MM.1S (cell line): ENCODE measurements at regions not wholly inside any gene's neighbourhood (a gene's known extent, or its start where the extent isn't known, plus 50 kb on each side); places are given as distances from the start of the nearest gene placed in this dataset.
A peak's percentile ranks its signal among the peaks of the same experiment; 100 is the strongest.

Experiments
- DNase-seq: peaks from one replicate; pipeline ENCODE4 v3.0.0-alpha.2; 2015
- H2AFZ ChIP-seq: fragments of 300-600 bp; sonication (generic); 2 replicates; pipeline ENCODE4 v1.6.0; 2016; ENCODE audit warnings: antibody characterized with exemption, low read length
- H3F3A ChIP-seq: fragments of 300-600 bp; sonication (generic); 2 replicates; pipeline ENCODE4 v1.6.1; 2016; ENCODE audit warnings: mild to moderate bottlenecking, antibody characterized with exemption, low read length, moderate library complexity, mixed read lengths; ENCODE audit not compliant: insufficient read depth
- H3K27ac ChIP-seq: fragments of 300-600 bp; sonication (generic); 2 replicates; pipeline ENCODE4 v1.5.1; 2016; ENCODE audit warnings: mild to moderate bottlenecking, low read length
- H3K27me3 ChIP-seq: fragments of 300-600 bp; sonication (generic); replicated peaks from 2 replicates; pipeline ENCODE4 v1.6.0; 2016; ENCODE audit warnings: low read length; ENCODE audit not compliant: insufficient read depth
- H3K36me3 ChIP-seq: fragments of 300-600 bp; sonication (generic); replicated peaks from 2 replicates; pipeline ENCODE4 v1.6.1; 2016; ENCODE audit warnings: mild to moderate bottlenecking, low read length, mixed read lengths; ENCODE audit not compliant: insufficient read depth
- H3K4me1 ChIP-seq: fragments of 300-600 bp; sonication (generic); 2 replicates; pipeline ENCODE4 v1.6.1; 2016; ENCODE audit warnings: low read length, mixed read lengths
- H3K4me2 ChIP-seq: fragments of 300-600 bp; sonication (generic); 2 replicates; pipeline ENCODE4 v1.6.0; 2016; ENCODE audit warnings: low read depth, low read length
- H3K4me3 ChIP-seq: fragments of 300-600 bp; sonication (generic); 2 replicates; pipeline ENCODE4 v1.5.1; 2016; ENCODE audit warnings: low read length, mixed read lengths
- H3K79me2 ChIP-seq: fragments of 300-600 bp; sonication (generic); 2 replicates; pipeline ENCODE4 v1.6.1; 2016; ENCODE audit warnings: mixed run types, low read length, mixed read lengths
- H3K9ac ChIP-seq: fragments of 300-600 bp; sonication (generic); 2 replicates; pipeline ENCODE4 v1.6.1; 2016; ENCODE audit warnings: low read length, mixed read lengths
- H3K9me2 ChIP-seq: fragments of 300-600 bp; sonication (generic); replicated peaks from 2 replicates; pipeline ENCODE4 v1.6.1; 2016; ENCODE audit warnings: mild to moderate bottlenecking, low read length, mixed read lengths; ENCODE audit not compliant: insufficient read depth
- H3K9me3 ChIP-seq: fragments of 300-600 bp; sonication (generic); replicated peaks from 2 replicates; pipeline ENCODE4 v1.6.1; 2016; ENCODE audit warnings: mild to moderate bottlenecking, low read length, mixed read lengths; ENCODE audit not compliant: insufficient read depth
- H4K20me1 ChIP-seq: fragments of 300-600 bp; sonication (generic); 2 replicates; pipeline ENCODE4 v1.6.1; 2016; ENCODE audit warnings: mild to moderate bottlenecking, low read length, moderate library complexity, mixed read lengths; ENCODE audit not compliant: insufficient read depth
- EZH2 ChIP-seq: fragments of 300-600 bp; sonication (generic); optimal IDR thresholded peaks from 2 replicates; pipeline ENCODE3; 2017; ENCODE audit warnings: low read depth, mild to moderate bottlenecking, antibody characterized with exemption, low read length, mixed read lengths
- EZH2phosphoT487 ChIP-seq: fragments of 300-600 bp; sonication (generic); IDR thresholded peaks from 2 replicates; pipeline ENCODE4 v1.6.1; 2018; ENCODE audit warnings: antibody characterized with exemption, low read length
- TF ChIP-seq, protein P1 (sequence below): fragments of 300-600 bp; sonication (generic); IDR thresholded peaks from 2 replicates; pipeline ENCODE4 v1.5.1; 2016; ENCODE audit warnings: antibody characterized with exemption, low read length, mixed read lengths

GRCh38 chrX:135644624-135645023 lies 68.8 kb upstream of the CT45A1 start:
- H3K4me3 ChIP-seq: no peak overlapping the region
- no peaks in the 10 kb centered on the region for H3K4me1 ChIP-seq
- no peaks in the 10 kb centered on the region for H3K36me3 ChIP-seq

DNA sequence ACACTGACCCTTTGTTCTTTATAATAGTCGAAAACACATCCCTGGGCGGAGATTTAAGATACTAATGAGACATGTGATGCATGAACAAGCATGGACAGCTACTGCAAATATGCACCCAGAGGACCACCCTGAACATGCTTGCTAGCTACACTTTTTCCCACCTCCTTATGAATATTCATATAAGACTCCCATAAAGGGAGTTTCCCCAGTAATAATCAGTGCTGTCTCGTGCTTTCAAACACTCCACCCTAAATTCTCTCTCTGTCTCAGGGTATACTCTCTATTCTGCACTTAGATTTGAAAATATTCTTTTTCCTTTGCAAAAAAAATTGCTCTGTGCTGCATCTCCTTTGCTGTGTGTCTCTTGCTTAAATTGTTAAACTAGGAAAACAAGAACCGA lies 64.4 kb upstream of the CT45A1 start:
- Histone ChIP-seq H3K9ac (no peak overlapping the region), H3K4me2 (no peak overlapping the region), H3F3A (no peaks in the 10 kb centered on the region; the same call in 1 of the 2 replicates), H3K9me2 (no peaks in the 10 kb centered on the region), H3K79me2 (no peaks in the 10 kb centered on the region), H3K9me3 (no peaks in the 10 kb centered on the region), H2AFZ (no peak overlapping the region), H3K4me1 (peaks cover 13% of the 10 kb centered on the region), H3K36me3 (no peaks in the 10 kb centered on the region), H4K20me1 (no peaks in the 10 kb centered on the region), H3K27me3 (no peaks in the 10 kb centered on the region), H3K4me3 (no peak overlapping the region), H3K27ac (no peak overlapping the region)
- TF ChIP-seq EZH2phosphoT487: no peak
- no peak for DNase-seq

More at GRCh38 chrX:135644624-135645023, 68.8 kb upstream of the CT45A1 start:
- H4K20me1 ChIP-seq: no peaks in the 10 kb centered on the region
- DNase-seq: no peak
- H3K9me2 ChIP-seq: no peaks in the 10 kb centered on the region
- TF ChIP-seq EZH2 (no peak), EZH2phosphoT487 (no peak)
- TF ChIP-seq, protein P1, sequence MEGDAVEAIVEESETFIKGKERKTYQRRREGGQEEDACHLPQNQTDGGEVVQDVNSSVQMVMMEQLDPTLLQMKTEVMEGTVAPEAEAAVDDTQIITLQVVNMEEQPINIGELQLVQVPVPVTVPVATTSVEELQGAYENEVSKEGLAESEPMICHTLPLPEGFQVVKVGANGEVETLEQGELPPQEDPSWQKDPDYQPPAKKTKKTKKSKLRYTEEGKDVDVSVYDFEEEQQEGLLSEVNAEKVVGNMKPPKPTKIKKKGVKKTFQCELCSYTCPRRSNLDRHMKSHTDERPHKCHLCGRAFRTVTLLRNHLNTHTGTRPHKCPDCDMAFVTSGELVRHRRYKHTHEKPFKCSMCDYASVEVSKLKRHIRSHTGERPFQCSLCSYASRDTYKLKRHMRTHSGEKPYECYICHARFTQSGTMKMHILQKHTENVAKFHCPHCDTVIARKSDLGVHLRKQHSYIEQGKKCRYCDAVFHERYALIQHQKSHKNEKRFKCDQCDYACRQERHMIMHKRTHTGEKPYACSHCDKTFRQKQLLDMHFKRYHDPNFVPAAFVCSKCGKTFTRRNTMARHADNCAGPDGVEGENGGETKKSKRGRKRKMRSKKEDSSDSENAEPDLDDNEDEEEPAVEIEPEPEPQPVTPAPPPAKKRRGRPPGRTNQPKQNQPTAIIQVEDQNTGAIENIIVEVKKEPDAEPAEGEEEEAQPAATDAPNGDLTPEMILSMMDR: no peak
- no peaks in the 10 kb centered on the region for H3K27me3 ChIP-seq
- no peaks in the 10 kb centered on the region for H3K79me2 ChIP-seq
- no peak overlapping the region for H3K27ac ChIP-seq
- H3F3A ChIP-seq: no peaks in the 10 kb centered on the region
- no peaks in the 10 kb centered on the region for H3K9me3 ChIP-seq
- no peak overlapping the region for H3K4me2 ChIP-seq
- no peak overlapping the region for H2AFZ ChIP-seq
- no peak overlapping the region for H3K9ac ChIP-seq

GRCh38 chrX:135649561-135649960 lies 63.9 kb upstream of the CT45A1 start:
- Histone ChIP-seq H4K20me1 (no peaks in the 10 kb centered on the region), H3K27ac (no peak overlapping the region), H3K4me2 (no peak overlapping the region), H3K9ac (no peak overlapping the region), H3F3A (no peaks in the 10 kb centered on the region; the same call in 1 of the 2 replicates), H3K4me1 (peaks cover 13% of the 10 kb centered on the region), H3K4me3 (no peak overlapping the region), H3K36me3 (no peaks in the 10 kb centered on the region), H3K9me3 (no peaks in the 10 kb centered on the region), H3K79me2 (no peaks in the 10 kb centered on the region), H2AFZ (no peak overlapping the region), H3K27me3 (no peaks in the 10 kb centered on the region), H3K9me2 (no peaks in the 10 kb centered on the region)
- TF ChIP-seq EZH2 (no peak), EZH2phosphoT487 (no peak)
- TF ChIP-seq, protein P1: no peak
- no peak for DNase-seq

DNA sequence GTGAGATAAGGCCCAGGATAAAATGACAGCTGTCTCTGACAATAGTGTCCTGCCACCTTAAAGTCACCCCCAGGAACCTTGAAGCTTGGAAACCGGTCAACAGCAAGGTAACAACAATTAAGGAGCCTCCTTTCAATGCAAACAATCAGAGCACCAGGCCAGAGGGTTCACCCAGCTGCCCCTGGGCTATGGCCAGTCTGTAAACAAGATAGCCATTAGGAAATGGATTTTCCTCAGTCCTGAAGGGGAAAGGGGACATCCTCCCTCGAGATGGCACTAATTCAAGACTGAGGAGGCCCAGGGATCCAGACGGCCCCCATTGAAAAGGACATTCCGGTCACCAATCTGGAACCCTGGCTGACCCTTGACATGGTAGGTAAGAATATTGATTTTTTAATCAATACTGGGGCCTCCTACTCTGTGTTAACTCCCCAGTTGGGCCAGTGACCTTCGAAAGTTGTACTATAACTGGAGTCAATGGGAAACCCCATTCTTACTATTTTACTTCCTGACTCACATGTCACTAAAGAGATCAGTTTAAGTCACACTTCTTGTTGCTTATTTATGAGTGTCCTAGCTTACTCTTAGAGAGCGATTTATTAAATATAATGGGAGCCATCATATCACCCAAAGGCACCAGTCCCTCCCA lies 61.7 kb upstream of the CT45A1 start:
- Histone ChIP-seq H4K20me1 (no peaks in the 10 kb centered on the region), H3K9ac (no peak overlapping the region), H3K4me3 (0 out of 2 replicates have a peak overlapping the region, but pooled peaks have one; percentile 16), H3F3A (no peaks in the 10 kb centered on the region; the same call in 1 of the 2 replicates), H3K9me3 (no peaks in the 10 kb centered on the region), H2AFZ (peak overlapping the region; percentile 62), H3K4me2 (peak overlapping the region; percentile 47), H3K4me1 (peaks cover 13% of the 10 kb centered on the region), H3K27ac (peak overlapping the region; percentile 49; the same call in 1 of the 2 replicates), H3K36me3 (no peaks in the 10 kb centered on the region), H3K27me3 (no peaks in the 10 kb centered on the region), H3K9me2 (no peaks in the 10 kb centered on the region), H3K79me2 (no peaks in the 10 kb centered on the region)
- DNase-seq: no peak
- TF ChIP-seq, protein P1: no peak
- TF ChIP-seq EZH2phosphoT487 (no peak), EZH2 (no peak)
